ENCODE measurements at regions not wholly inside any gene's neighbourhood (a gene's known extent, or its start where the extent isn't known, plus 50 kb on each side); places are given as distances from the start of the nearest gene placed in this dataset.

- TF ChIP-seq CTCF (IDR thresholded peaks at IDR 0.05; ENCODE audit: insufficient read depth, low read length) = no peak
- no peak for TF ChIP-seq GABPA (IDR thresholded peaks at IDR 0.05; ENCODE audit: low read depth)
Measured at GRCh38 chr5:128646176-128646575, 108.1 kb upstream of the FBN2 start.
